ENCODE measurements at regions not wholly inside any gene's neighbourhood (a gene's known extent, or its start where the extent isn't known, plus 50 kb on each side); places are given as distances from the start of the nearest gene placed in this dataset.

DNA sequence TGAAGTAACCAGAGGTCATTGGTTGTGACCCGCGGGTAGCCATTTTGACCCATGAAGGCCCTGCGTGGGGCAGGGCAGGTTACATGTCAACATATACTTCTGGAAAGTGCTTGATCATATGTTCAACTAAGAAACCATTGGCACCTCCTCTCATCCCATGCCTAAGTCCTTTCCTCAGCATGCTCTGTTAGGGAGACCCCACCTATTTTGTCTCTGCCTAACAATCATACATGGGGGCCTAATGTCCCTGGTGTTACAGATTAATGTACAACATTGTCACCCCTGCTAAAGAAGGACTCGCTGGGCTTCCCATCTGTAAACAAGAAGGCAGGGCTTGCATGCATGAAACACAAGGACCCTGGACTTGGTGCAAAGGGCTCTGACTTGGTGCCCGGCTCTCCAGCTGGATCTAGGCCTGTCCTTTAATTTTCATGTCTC is 133.7 kb upstream of the TNS3 start:
- TF ChIP-seq YY1 (IDR thresholded peaks at IDR 0.05; ENCODE audit: insufficient read depth, insufficient read length): no peak
- no peak for TF ChIP-seq SUZ12 (IDR thresholded peaks at IDR 0.05; ENCODE audit: extremely low read depth, insufficient read depth, insufficient read length)
